Kidney (tissue), 13 donors: ENCODE measurements at regions not wholly inside any gene's neighbourhood (a gene's known extent, or its start where the extent isn't known, plus 50 kb on each side); places are given as distances from the start of the nearest gene placed in this dataset.

Experiments
- DNase-seq, 5 donors: peaks; one replicate each; pipeline ENCODE4 v3.0.0-alpha.2; 2013 to 2020
- FAIRE-seq: peaks from 2 replicates; lab custom pipeline; 2012; peaks lifted over from hg19 to GRCh38; lab: Jason Lieb, UNC
- H3K27ac ChIP-seq, 2 donors: one replicate each; pipeline ENCODE4 v1.7.0; 2013; ENCODE audit warnings: low read depth in 2 of 2, low read length in 2 of 2, inconsistent platforms in 1 of 2
- H3K27me3 ChIP-seq: one replicate; pipeline ENCODE4 v1.7.1; 2013; ENCODE audit warnings: low read length, inconsistent platforms; ENCODE audit not compliant: control insufficient read depth, insufficient read depth
- H3K36me3 ChIP-seq, 3 donors: one replicate each; pipeline versions ENCODE4 v1.7.0 to v1.7.1; 2013; ENCODE audit warnings: low read length in 3 of 3, control low read depth in 1 of 3, inconsistent platforms in 1 of 3; ENCODE audit not compliant: insufficient read depth in 3 of 3, control insufficient read depth in 2 of 3
- H3K4me1 ChIP-seq, 3 donors: one replicate each; pipeline versions ENCODE4 v1.7.0 to v1.7.1; 2013; ENCODE audit warnings: low read length in 3 of 3, inconsistent platforms in 1 of 3, low read depth in 1 of 3; ENCODE audit not compliant: control insufficient read depth in 2 of 3, insufficient read depth in 2 of 3
- H3K4me3 ChIP-seq, 3 donors: one replicate each; pipeline versions ENCODE4 v1.7.0 to v1.8.1; 2013; ENCODE audit warnings: low read length in 3 of 3, control low read depth in 1 of 3, inconsistent platforms in 1 of 3
- H3K9ac ChIP-seq, 3 donors: one replicate each; pipeline versions ENCODE4 v1.7.0 to v1.7.1; 2013; ENCODE audit warnings: low read length in 3 of 3, control low read depth in 1 of 3, inconsistent platforms in 1 of 3
- H3K9me3 ChIP-seq, 3 donors: one replicate each; pipeline versions ENCODE4 v1.7.0 to v1.7.1; 2013; ENCODE audit warnings: low read length in 3 of 3, control low read depth in 1 of 3, inconsistent platforms in 1 of 3; ENCODE audit not compliant: control insufficient read depth in 2 of 3, insufficient read depth in 1 of 3
- intact Hi-C: fragments of 100-400 bp; cut with DNase I; formaldehyde crosslinking; loops from one replicate; pipeline ENCODE4 v1.11.1; 2022
- TF ChIP-seq, protein P1 (sequence below): IDR thresholded peaks from 3 replicates; pipeline ENCODE4 v1.5.1; 2012; ENCODE audit warnings: mild to moderate bottlenecking, moderate library complexity, borderline replicate concordance; ENCODE audit not compliant: insufficient read depth; ENCODE audit errors: extremely low read depth
- donor health status: control.
- donor health status: control.
- donor health status: control.
- donor health status: control.
- donor health status: control.
- donor health status: DM: yes; HTN: yes; CAD: no.
- donor health status: Normal renal cell carcinoma (clear cell type).

DNA sequence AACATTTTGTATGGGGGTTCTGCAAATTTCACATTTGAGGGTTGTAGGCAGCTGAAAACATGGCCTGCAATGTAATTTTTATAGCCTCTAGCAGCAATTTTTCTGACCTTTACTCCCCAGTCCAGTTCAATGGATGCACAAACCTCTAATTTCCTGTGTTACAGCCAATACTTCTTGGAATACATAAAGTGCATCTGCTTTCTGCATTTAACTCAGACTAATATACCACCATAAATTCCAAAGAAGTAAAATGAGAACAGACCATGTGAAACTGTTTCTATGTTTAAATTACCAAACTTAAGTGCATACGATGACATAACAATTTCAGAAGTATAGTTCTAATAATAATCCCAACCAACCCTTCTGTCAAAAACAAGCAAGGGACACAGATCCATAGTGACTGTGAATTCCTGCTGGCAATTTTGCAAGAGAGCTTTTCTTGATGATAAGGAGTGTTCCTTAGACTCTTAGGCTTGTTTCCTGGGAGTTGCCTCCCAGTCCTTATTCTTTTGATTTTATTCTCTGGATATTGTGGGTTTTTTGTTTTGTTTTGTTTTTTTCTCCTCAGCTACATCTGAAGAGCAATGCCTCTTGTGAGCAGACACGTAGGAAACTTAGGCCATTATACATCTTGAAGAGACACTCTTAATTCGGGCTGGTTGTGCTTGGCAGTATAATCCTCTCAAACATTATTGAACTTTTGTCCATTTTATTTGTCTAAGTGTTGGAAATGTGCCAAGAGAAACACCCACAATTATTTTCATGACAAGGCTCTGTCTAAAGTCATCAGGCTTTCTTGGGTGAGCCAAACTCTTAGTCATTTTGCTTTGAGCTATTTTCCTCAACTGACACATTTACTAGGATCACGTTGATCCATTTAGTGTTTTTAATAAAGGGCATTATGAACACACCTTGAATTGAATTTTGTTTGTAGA lies 51.3 kb upstream of the RERGL start:
- H3K9ac ChIP-seq = no peak overlapping the region
- no peaks in the 10 kb centered on the region for H3K4me1 ChIP-seq
- H3K36me3 ChIP-seq = no peaks in the 10 kb centered on the region
- TF ChIP-seq, protein P1, sequence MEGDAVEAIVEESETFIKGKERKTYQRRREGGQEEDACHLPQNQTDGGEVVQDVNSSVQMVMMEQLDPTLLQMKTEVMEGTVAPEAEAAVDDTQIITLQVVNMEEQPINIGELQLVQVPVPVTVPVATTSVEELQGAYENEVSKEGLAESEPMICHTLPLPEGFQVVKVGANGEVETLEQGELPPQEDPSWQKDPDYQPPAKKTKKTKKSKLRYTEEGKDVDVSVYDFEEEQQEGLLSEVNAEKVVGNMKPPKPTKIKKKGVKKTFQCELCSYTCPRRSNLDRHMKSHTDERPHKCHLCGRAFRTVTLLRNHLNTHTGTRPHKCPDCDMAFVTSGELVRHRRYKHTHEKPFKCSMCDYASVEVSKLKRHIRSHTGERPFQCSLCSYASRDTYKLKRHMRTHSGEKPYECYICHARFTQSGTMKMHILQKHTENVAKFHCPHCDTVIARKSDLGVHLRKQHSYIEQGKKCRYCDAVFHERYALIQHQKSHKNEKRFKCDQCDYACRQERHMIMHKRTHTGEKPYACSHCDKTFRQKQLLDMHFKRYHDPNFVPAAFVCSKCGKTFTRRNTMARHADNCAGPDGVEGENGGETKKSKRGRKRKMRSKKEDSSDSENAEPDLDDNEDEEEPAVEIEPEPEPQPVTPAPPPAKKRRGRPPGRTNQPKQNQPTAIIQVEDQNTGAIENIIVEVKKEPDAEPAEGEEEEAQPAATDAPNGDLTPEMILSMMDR = no peak
- no peak for DNase-seq
- H3K27ac ChIP-seq = no peak overlapping the region
- intact Hi-C loops = no loop called here
- no peaks in the 10 kb centered on the region for H3K27me3 ChIP-seq
- no peak for FAIRE-seq
- no peak overlapping the region for H3K4me3 ChIP-seq
- H3K9me3 ChIP-seq = no peaks in the 10 kb centered on the region

DNA sequence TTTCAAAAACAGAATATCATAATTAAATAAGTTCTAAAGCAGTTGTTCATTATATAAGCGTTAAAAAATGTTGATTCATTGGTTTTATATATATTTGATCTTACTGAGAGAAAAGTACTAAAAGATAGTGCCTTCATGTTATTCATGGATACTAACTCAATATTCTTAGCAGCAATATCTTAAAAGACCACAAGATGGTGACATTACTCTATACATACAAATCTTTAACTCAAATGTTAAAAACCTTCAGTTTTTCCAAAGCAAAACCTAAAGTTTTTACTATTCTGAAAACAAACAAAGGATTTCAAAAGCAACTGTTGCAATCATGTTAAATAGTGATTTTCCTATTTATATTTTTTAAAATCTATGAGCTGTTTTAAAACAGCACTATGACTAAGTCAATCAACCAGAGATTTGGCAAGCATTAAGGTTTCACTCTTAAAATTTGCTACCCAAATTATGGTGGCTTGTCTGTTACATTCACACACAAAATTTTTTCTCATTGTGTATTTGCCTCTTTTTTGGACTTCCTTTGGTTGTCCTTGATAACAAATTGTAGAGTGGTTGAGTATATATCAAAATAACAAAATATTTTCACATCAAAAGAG lies 50.1 kb upstream of the RERGL start:
- Histone ChIP-seq H3K9ac (no peak overlapping the region), H3K27me3 (no peaks in the 10 kb centered on the region), H3K27ac (no peak overlapping the region), H3K36me3 (no peaks in the 10 kb centered on the region), H3K9me3 (no peaks in the 10 kb centered on the region), H3K4me3 (no peak overlapping the region), H3K4me1 (no peaks in the 10 kb centered on the region)
- intact Hi-C loops = no loop called here
- TF ChIP-seq, protein P1 = peak; percentile 22
- FAIRE-seq (peak; percentile 97), DNase-seq (peak in 2 of 5 donors; percentile 48 to 56)
